PC-3 (cell line): ENCODE measurements at regions not wholly inside any gene's neighbourhood (a gene's known extent, or its start where the extent isn't known, plus 50 kb on each side); places are given as distances from the start of the nearest gene placed in this dataset.

Source experiments
- ATAC-seq: fragments of 200-7000 bp; cut with Tn5 transposase; 2 replicates; pipeline ENCODE4 v1.9.1; 2020; ENCODE audit warnings: mild to moderate bottlenecking, moderate library complexity
- BruUV-seq: library from RNA; stranded (reverse); fragments of 400-500 nt; replicated peaks from 2 replicates; lab custom pipeline; 2021; lab: Mats Ljungman, UMichigan
- CTCF ChIA-PET: fragments of 300-600 bp; sonication (Branson Sonifier 250); formaldehyde crosslinking; loops from one replicate; lab custom pipeline; 2022; ENCODE audit warnings: antibody characterized with exemption; lab: Charles Lee
- POLR2A ChIA-PET: fragments of 300-600 bp; sonication (Branson Sonifier 250); formaldehyde crosslinking; loops from one replicate; lab custom pipeline; 2022; ENCODE audit warnings: antibody characterized with exemption; ENCODE audit not compliant: unreplicated experiment; lab: Charles Lee
- DNase-seq: peaks from one replicate; pipeline ENCODE4 v3.0.0-alpha.2; 2015
- H2AFZ ChIP-seq: fragments of 300-600 bp; sonication (generic); 2 replicates; pipeline ENCODE4 v1.6.0; 2016; ENCODE audit warnings: antibody characterized with exemption, low read length
- H3F3A ChIP-seq: fragments of 300-600 bp; sonication (generic); one replicate; pipeline ENCODE4 v1.6.0; 2017; ENCODE audit warnings: antibody characterized with exemption, low read length, control low read depth, mild to moderate bottlenecking; ENCODE audit not compliant: unreplicated experiment
- H3K27ac ChIP-seq: fragments of 300-600 bp; sonication (generic); 2 replicates; pipeline ENCODE4 v1.5.1; 2016; ENCODE audit warnings: mild to moderate bottlenecking, low read length
- H3K27me3 ChIP-seq: fragments of 300-600 bp; sonication (generic); 2 replicates; pipeline ENCODE4 v1.6.1; 2016; ENCODE audit warnings: low read length, mixed read lengths
- H3K36me3 ChIP-seq: fragments of 300-600 bp; sonication (generic); 2 replicates; pipeline ENCODE4 v1.6.1; 2016; ENCODE audit warnings: low read depth, mixed run types, low read length, mixed read lengths
- H3K4me1 ChIP-seq: fragments of 300-600 bp; sonication (generic); 2 replicates; pipeline ENCODE4 v1.5.1; 2016; ENCODE audit warnings: low read length; ENCODE audit not compliant: insufficient read depth
- H3K4me2 ChIP-seq: fragments of 300-600 bp; sonication (generic); 2 replicates; pipeline ENCODE4 v1.6.0; 2016; ENCODE audit warnings: low read length
- H3K4me3 ChIP-seq: fragments of 300-600 bp; sonication (generic); 2 replicates; pipeline ENCODE4 v1.5.1; 2016; ENCODE audit warnings: mild to moderate bottlenecking, low read length, mixed read lengths
- H3K79me2 ChIP-seq: fragments of 300-600 bp; sonication (generic); 2 replicates; pipeline ENCODE4 v1.6.1; 2017; ENCODE audit warnings: low read length, mixed read lengths
- H3K9ac ChIP-seq: fragments of 300-600 bp; sonication (generic); 2 replicates; pipeline ENCODE4 v1.6.0; 2016; ENCODE audit warnings: mild to moderate bottlenecking, low read length
- H3K9me2 ChIP-seq: fragments of 300-600 bp; sonication (generic); replicated peaks from 2 replicates; pipeline ENCODE4 v1.6.1; 2016; ENCODE audit warnings: mixed run types, low read length, mixed read lengths
- H3K9me3 ChIP-seq: fragments of 300-600 bp; sonication (generic); 2 replicates; pipeline ENCODE4 v1.6.1; 2016; ENCODE audit warnings: low read length, mixed read lengths
- H4K20me1 ChIP-seq: fragments of 300-600 bp; sonication (generic); 2 replicates; pipeline ENCODE4 v1.6.1; 2016; ENCODE audit warnings: low read length, mixed read lengths
- EZH2 ChIP-seq: fragments of 300-600 bp; sonication (generic); IDR thresholded peaks from one replicate; pipeline ENCODE4 v1.6.1; 2017; ENCODE audit warnings: antibody characterized with exemption, mild to moderate bottlenecking, low read length; ENCODE audit not compliant: unreplicated experiment
- EZH2phosphoT487 ChIP-seq: fragments of 300-600 bp; sonication (generic); IDR thresholded peaks from 2 replicates; pipeline ENCODE4 v1.6.1; 2018; ENCODE audit warnings: mild to moderate bottlenecking, antibody characterized with exemption, low read length, borderline replicate concordance
- intact Hi-C: fragments of 100-400 bp; cut with micrococcal nuclease; formaldehyde crosslinking; loops from 2 replicates; pipeline ENCODE4 v1.9.0; 2023
- TF ChIP-seq, protein P1 (sequence below): fragments of 300-600 bp; sonication (generic); conservative IDR thresholded peaks from 2 replicates; pipeline ENCODE4 v1.5.1; 2017; ENCODE audit warnings: antibody characterized with exemption, low read depth, mild to moderate bottlenecking, low read length

- Histone ChIP-seq H3F3A (no peaks in the 10 kb centered on the region), H3K4me2 (no peak overlapping the region), H4K20me1 (no peaks in the 10 kb centered on the region), H3K4me3 (no peak overlapping the region), H3K79me2 (no peaks in the 10 kb centered on the region), H3K9me2 (no peaks in the 10 kb centered on the region), H3K4me1 (no peaks in the 10 kb centered on the region), H3K27me3 (no peaks in the 10 kb centered on the region), H3K9ac (no peak overlapping the region), H3K9me3 (no peaks in the 10 kb centered on the region), H2AFZ (no peak overlapping the region), H3K27ac (no peak overlapping the region), H3K36me3 (no peaks in the 10 kb centered on the region)
- intact Hi-C loops = no loop called here
- ChIA-PET POLR2A (no interaction called here), CTCF (no interaction called here)
- BruUV-seq = no TSS peak
- no peak for ATAC-seq
- no peak for DNase-seq
- TF ChIP-seq, protein P1, sequence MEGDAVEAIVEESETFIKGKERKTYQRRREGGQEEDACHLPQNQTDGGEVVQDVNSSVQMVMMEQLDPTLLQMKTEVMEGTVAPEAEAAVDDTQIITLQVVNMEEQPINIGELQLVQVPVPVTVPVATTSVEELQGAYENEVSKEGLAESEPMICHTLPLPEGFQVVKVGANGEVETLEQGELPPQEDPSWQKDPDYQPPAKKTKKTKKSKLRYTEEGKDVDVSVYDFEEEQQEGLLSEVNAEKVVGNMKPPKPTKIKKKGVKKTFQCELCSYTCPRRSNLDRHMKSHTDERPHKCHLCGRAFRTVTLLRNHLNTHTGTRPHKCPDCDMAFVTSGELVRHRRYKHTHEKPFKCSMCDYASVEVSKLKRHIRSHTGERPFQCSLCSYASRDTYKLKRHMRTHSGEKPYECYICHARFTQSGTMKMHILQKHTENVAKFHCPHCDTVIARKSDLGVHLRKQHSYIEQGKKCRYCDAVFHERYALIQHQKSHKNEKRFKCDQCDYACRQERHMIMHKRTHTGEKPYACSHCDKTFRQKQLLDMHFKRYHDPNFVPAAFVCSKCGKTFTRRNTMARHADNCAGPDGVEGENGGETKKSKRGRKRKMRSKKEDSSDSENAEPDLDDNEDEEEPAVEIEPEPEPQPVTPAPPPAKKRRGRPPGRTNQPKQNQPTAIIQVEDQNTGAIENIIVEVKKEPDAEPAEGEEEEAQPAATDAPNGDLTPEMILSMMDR = no peak
- TF ChIP-seq EZH2 (no peak), EZH2phosphoT487 (no peak)
Observed at GRCh38 chr7:23918856-23919255, 208.8 kb downstream of the STK31 start.

GRCh38 chr7:23925088-23925487 lies 215.1 kb downstream of the STK31 start:
- no peak for TF ChIP-seq EZH2
- TF ChIP-seq, protein P1 = no peak
- no peak for TF ChIP-seq EZH2phosphoT487
- intact Hi-C loops = no loop called here
- ChIA-PET POLR2A (no interaction called here), CTCF (interaction anchor here (0.6 kb wide), 1 partner anchor 150 kb away, joined by 3 read pairs; no protein-coding TSS in a partner anchor)
- Histone ChIP-seq H3K27ac (no peak overlapping the region), H3K79me2 (no peaks in the 10 kb centered on the region), H3K36me3 (no peaks in the 10 kb centered on the region), H3K9me3 (no peaks in the 10 kb centered on the region), H4K20me1 (no peaks in the 10 kb centered on the region), H3K4me2 (no peak overlapping the region), H3K27me3 (peaks cover 3% of the 10 kb centered on the region; the same call in 1 of the 2 replicates), H3K9me2 (no peaks in the 10 kb centered on the region), H3K4me1 (no peaks in the 10 kb centered on the region), H2AFZ (no peak overlapping the region), H3F3A (no peaks in the 10 kb centered on the region), H3K9ac (no peak overlapping the region), H3K4me3 (no peak overlapping the region)
- BruUV-seq = no TSS peak
- ATAC-seq (no peak), DNase-seq (no peak)

DNA sequence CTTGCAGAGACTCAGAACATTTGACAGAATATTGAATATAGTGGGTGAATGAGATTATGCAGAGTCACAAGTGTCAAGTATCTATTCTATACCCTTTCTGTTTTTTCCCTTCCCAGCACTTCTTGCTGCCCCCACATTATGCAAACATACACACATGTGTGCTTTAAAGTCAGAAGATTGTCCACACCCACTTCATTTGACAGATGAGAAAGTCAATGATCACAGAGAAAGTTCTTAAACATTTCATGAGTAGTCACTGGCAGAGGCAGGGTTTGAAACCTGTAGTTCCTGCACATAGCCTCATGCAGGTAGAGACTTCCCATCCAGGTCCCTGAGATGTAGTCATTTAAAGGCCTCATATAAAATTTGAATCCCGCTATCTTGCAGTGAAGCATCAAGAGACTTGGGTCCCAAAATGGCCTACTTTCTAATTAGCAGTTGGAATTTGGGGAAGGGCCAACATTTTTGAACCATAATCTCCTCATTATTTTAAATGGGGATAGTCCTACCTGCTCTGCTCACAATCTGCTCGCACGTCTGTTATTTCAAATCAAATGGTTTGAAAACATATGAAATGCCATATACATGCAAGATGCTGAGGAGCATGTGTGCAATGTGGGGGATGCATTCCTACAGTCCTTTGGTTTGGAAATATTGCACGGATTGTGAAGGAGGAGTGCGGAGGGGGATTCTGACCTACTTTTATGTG lies 217.8 kb downstream of the STK31 start:
- Histone ChIP-seq H3K4me2 (no peak overlapping the region), H2AFZ (no peak overlapping the region), H3K27me3 (peaks cover 3% of the 10 kb centered on the region; the same call in 1 of the 2 replicates), H3F3A (no peaks in the 10 kb centered on the region), H3K4me3 (no peak overlapping the region), H3K4me1 (no peaks in the 10 kb centered on the region), H3K9ac (no peak overlapping the region), H3K79me2 (no peaks in the 10 kb centered on the region), H4K20me1 (no peaks in the 10 kb centered on the region), H3K27ac (no peak overlapping the region), H3K36me3 (no peaks in the 10 kb centered on the region), H3K9me3 (no peaks in the 10 kb centered on the region), H3K9me2 (no peaks in the 10 kb centered on the region)
- ChIA-PET CTCF (no interaction called here), POLR2A (no interaction called here)
- no peak for DNase-seq
- intact Hi-C loops = no loop called here
- TF ChIP-seq, protein P1 = no peak
- TF ChIP-seq EZH2 = no peak
- TF ChIP-seq EZH2phosphoT487 = no peak
- ATAC-seq = no peak
- no TSS peak for BruUV-seq
